Eye (tissue), 1 donor: ENCODE measurements at regions not wholly inside any gene's neighbourhood (a gene's known extent, or its start where the extent isn't known, plus 50 kb on each side); places are given as distances from the start of the nearest gene placed in this dataset.
"Not testable (repeated sequence)": the region's sequence is repeated elsewhere in the genome, so short reads cannot be mapped to it uniquely, and the experiment has no call there.

Experiments
- DNase-seq: peaks from one replicate; pipeline ENCODE4 v3.0.0-alpha.2; 2015

DNA sequence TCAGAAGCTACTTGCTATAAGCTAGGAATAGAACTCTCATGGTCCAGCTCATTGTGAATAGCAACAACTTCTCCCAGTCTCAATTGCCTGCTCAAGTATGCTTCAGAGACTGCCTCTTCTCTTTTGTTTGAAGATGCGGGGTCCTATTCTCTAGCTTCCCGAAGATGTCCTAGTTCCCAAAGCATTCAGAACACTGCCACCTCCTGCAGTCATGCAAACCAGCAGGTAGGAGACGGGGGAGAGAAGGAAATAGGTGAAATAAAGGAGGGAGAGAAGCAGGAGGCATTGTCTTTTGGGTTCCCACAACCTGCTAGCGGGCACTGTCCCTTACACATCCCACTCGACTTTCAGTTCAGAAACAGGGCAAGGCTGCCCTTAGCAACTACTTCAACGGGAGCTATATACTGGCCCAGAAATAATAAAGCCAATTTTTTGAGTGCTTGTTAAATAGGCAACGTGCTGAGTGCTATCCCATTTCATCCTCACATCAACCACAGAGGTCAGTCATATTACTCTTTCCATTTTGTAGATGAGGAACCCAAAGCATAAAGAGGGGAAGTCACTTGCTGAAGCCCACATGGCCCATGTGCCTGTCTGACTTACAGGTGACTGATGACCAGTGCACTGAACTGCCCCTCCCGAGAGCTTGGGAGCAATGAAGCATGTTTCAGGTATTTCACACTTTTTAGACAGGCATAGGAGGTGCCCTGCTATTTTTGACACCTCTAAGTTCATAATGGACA lies 61.9 kb upstream of the ATXN1 start:
- no peak for DNase-seq

- no peak for DNase-seq
Observed at GRCh38 chr6:16822529-16822928, 61.3 kb upstream of the ATXN1 start.

GRCh38 chr6:16821834-16822264 lies 60.6 kb upstream of the ATXN1 start:
- no peak for DNase-seq

DNA sequence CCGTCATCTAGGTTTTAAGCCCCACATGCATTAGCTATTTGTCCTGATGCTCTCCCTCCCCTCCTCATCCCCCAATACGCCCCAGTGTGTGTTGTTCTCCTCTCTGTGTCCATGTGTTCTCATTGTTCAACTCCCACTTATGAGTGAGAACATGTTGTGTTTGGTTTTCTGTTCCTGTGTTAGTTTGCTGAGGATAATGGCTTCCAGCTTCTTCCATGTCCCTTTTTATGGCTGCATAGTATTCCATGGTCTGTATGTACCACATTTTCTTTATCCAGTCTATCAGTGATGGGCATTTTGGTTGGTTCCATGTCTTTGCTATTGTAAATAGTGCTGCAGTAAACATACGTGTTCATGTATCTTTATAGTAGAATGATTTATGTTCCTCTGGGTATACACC lies 59.0 kb upstream of the ATXN1 start:
- DNase-seq = not testable (repeated sequence)

GRCh38 chr6:16819752-16820151 lies 58.5 kb upstream of the ATXN1 start:
- DNase-seq = no peak

DNA sequence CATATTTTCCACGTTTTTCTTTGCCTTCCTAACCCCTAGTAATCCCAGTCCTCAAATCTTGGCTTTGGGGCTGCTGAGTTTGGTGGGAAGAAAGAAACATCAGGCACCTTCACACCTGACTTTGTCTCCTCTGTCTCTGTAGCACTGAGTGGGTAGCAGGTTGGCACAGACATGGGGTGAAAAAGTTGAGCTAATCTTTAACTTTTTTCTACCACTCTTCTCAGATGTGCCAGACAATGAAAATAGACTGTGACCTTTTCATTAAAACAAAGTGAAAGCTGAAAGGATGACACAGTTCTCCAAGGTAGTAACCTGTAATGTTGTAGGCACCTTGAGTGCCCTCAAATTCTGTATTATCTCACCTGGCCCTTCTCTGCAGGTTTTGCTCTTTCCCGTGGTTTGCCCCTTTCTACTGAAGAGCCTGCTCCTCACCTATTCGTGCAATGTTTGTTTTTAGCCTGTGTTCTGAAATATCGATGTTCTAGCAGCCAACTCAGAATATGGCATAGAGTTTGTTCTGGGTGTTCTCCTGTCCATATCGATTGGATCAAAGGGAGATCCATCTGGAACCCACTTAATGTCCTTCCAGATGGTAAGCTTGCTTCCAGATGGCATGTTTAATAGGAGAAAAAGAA lies 57.8 kb upstream of the ATXN1 start:
- no peak for DNase-seq

- DNase-seq = no peak
Observed at GRCh38 chr6:16817594-16817993, 56.3 kb upstream of the ATXN1 start.

- DNase-seq = no peak
Observed at GRCh38 chr6:16816891-16817290, 55.6 kb upstream of the ATXN1 start.

DNA sequence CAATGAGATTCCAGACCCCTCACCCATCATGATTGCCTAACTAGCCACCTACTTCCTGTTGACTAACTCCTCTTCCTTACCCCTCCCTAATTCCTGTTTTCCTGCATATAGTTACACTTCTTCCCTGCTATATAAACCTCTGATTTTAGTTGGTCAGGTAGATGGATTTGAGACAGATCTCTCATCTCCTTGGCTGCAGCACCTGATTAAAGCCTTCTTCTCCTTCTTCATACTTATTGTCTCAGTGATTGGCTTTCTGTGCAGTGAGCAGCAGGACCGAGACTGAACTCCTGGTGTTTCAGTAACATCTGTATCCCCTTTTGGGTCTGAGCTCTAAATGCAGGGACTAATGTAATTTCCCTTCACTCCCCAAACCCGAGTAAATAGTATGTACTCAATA lies 51.7 kb upstream of the ATXN1 start:
- DNase-seq = no peak

- no peak for DNase-seq
Observed at GRCh38 chr6:16811277-16811979, 50.2 kb upstream of the ATXN1 start.
